GM12865 (cell line): ENCODE measurements at regions not wholly inside any gene's neighbourhood (a gene's known extent, or its start where the extent isn't known, plus 50 kb on each side); places are given as distances from the start of the nearest gene placed in this dataset.

Source experiments
- DNase-seq: peaks from one replicate; pipeline ENCODE4 v3.0.0; 2010; ENCODE audit warnings: low read depth
- H3K4me3 ChIP-seq: 2 replicates; pipeline ENCODE4 v1.5.1; 2011; ENCODE audit warnings: mild to moderate bottlenecking, low read depth, low read length, control low read depth
- CTCF ChIP-seq: IDR thresholded peaks from 2 replicates; pipeline ENCODE4 v1.5.1; 2011; ENCODE audit warnings: low read length, control low read depth, low read depth, inconsistent platforms; ENCODE audit not compliant: insufficient read depth; ENCODE audit errors: missing control alignments

DNA sequence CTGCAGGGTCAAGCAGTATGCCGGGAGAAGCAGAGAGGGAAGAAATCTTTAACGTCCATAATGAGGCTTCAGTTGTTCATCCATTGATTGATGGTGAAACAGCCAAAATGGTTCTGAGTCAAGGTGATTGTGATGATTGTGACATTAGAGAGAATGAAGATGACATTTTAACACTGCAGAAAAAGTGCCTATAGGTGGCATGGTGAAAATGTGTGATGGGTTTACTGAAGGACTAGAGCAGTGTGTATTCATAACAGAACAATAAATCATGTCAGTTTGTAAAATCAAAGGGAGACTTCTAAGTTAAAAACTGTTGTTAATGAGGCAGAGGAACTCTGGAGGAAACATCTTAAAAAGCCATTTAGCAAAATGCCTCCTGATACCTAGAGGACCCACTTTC lies 57.7 kb upstream of the CAND1 start:
- no peak for TF ChIP-seq CTCF
- DNase-seq = no peak

GRCh38 chr12:67217647-67218046 lies 51.5 kb upstream of the CAND1 start:
- TF ChIP-seq CTCF = no peak
- no peak overlapping the region for H3K4me3 ChIP-seq
- DNase-seq = no peak

More for the DNA sequence above, 57.7 kb upstream of the CAND1 start:
- no peak overlapping the region for H3K4me3 ChIP-seq
